AG04450 (cell line): ENCODE measurements at regions not wholly inside any gene's neighbourhood (a gene's known extent, or its start where the extent isn't known, plus 50 kb on each side); places are given as distances from the start of the nearest gene placed in this dataset.
"Not testable (repeated sequence)": the region's sequence is repeated elsewhere in the genome, so short reads cannot be mapped to it uniquely, and the experiment has no call there.

Source experiments
- CTCF ChIA-PET: fragments of 300-600, 350-600 bp; formaldehyde crosslinking; extraction: SDS; loops from one replicate; lab custom pipeline; 2022; ENCODE audit warnings: antibody characterized with exemption, inconsistent platforms; lab: Charles Lee
- POLR2A ChIA-PET: fragments of 350-600 bp; formaldehyde crosslinking; extraction: SDS; loops from one replicate; lab custom pipeline; 2021; ENCODE audit warnings: antibody characterized with exemption, inconsistent platforms; lab: Yijun Ruan, JAX
- DNase-seq: peaks from one replicate; pipeline ENCODE4 v3.0.0-alpha.2; 2011; ENCODE audit warnings: low read depth, low spot score
- H3K27ac ChIP-seq: one replicate; pipeline ENCODE4 v1.5.1; 2012; ENCODE audit warnings: low read depth, low read length, control low read depth
- H3K27me3 ChIP-seq: one replicate; pipeline ENCODE4 v1.6.0; 2012; ENCODE audit warnings: low read length; ENCODE audit not compliant: control insufficient read depth, insufficient read depth
- H3K4me3 ChIP-seq: 2 replicates; pipeline ENCODE4 v1.5.1; 2011; ENCODE audit warnings: mild to moderate bottlenecking, low read depth, low read length, control low read depth
- H3K9me3 ChIP-seq: 2 replicates; pipeline ENCODE4 v1.5.1; 2012; ENCODE audit warnings: low read length; ENCODE audit not compliant: control insufficient read depth, insufficient read depth
- CTCF ChIP-seq: IDR thresholded peaks from 2 replicates; pipeline ENCODE4 v1.5.1; 2011; ENCODE audit warnings: low read depth, low read length, control low read depth, inconsistent platforms

GRCh38 chr4:187724456-187724855 lies 271.1 kb upstream of the ZFP42 start:
- DNase-seq: no peak
- Histone ChIP-seq H3K4me3 (no peak overlapping the region), H3K27me3 (no peaks in the 10 kb centered on the region), H3K9me3 (no peaks in the 10 kb centered on the region), H3K27ac (no peak overlapping the region)
- POLR2A ChIA-PET: no interaction called here
- no peak for TF ChIP-seq CTCF
- CTCF ChIA-PET: no interaction called here

GRCh38 chr4:187726485-187726884 lies 269.1 kb upstream of the ZFP42 start:
- H3K27ac ChIP-seq: no peak overlapping the region
- POLR2A ChIA-PET: no interaction called here
- H3K4me3 ChIP-seq: no peak overlapping the region
- no peaks in the 10 kb centered on the region; the same call in 1 of the 2 replicates for H3K9me3 ChIP-seq
- DNase-seq: no peak
- TF ChIP-seq CTCF: no peak
- CTCF ChIA-PET: no interaction called here
- no peaks in the 10 kb centered on the region for H3K27me3 ChIP-seq

GRCh38 chr4:187732524-187732923 lies 263.0 kb upstream of the ZFP42 start:
- Histone ChIP-seq H3K9me3 (no peaks in the 10 kb centered on the region; the same call in 1 of the 2 replicates), H3K4me3 (no peak overlapping the region), H3K27me3 (no peaks in the 10 kb centered on the region), H3K27ac (no peak overlapping the region)
- CTCF ChIA-PET: no interaction called here
- no peak for DNase-seq
- POLR2A ChIA-PET: no interaction called here
- no peak for TF ChIP-seq CTCF

GRCh38 chr4:187739771-187740170 lies 255.8 kb upstream of the ZFP42 start:
- DNase-seq: no peak
- Histone ChIP-seq H3K27ac (no peak overlapping the region), H3K4me3 (no peak overlapping the region), H3K27me3 (no peaks in the 10 kb centered on the region), H3K9me3 (peaks cover 6% of the 10 kb centered on the region)
- ChIA-PET CTCF (no interaction called here), POLR2A (no interaction called here)
- no peak for TF ChIP-seq CTCF

GRCh38 chr4:187744911-187745310 lies 250.7 kb upstream of the ZFP42 start:
- TF ChIP-seq CTCF: no peak
- CTCF ChIA-PET: no interaction called here
- H3K27ac ChIP-seq: no peak overlapping the region
- no peak overlapping the region for H3K4me3 ChIP-seq
- peaks cover 5% of the 10 kb centered on the region for H3K9me3 ChIP-seq
- H3K27me3 ChIP-seq: no peaks in the 10 kb centered on the region
- POLR2A ChIA-PET: no interaction called here
- DNase-seq: no peak

GRCh38 chr4:187750652-187751051 lies 244.9 kb upstream of the ZFP42 start:
- DNase-seq, H3K27me3 ChIP-seq, H3K27ac ChIP-seq, POLR2A ChIA-PET, H3K9me3 ChIP-seq, H3K4me3 ChIP-seq: not testable (repeated sequence)
- CTCF ChIA-PET: interaction anchor here (1.0 kb wide), 1 partner anchor 1451 kb away, joined by 3 read pairs; no protein-coding TSS in a partner anchor
